ENCODE measurements at regions not wholly inside any gene's neighbourhood (a gene's known extent, or its start where the extent isn't known, plus 50 kb on each side); places are given as distances from the start of the nearest gene placed in this dataset.
A peak's percentile ranks its signal among the peaks of the same experiment; 100 is the strongest.

- no peaks in the 10 kb centered on the region for H3K36me3 Mint-ChIP-seq (ENCODE audit: low read depth)
- TF ChIP-seq CTCF (conservative IDR thresholded peaks at IDR 0.05) = no peak
- Histone ChIP-seq H3K27me3 (ENCODE audit: control insufficient read depth, insufficient read depth, low read length, poor library complexity, severe bottlenecking) (no peaks in the 10 kb centered on the region), H3K4me1 (ENCODE audit: control insufficient read depth, insufficient read depth, low read length) (peaks cover 5% of the 10 kb centered on the region), H3K9me3 (ENCODE audit: control insufficient read depth, low read length) (peaks cover 13% of the 10 kb centered on the region), H3K4me3 (ENCODE audit: low read length) (peak overlapping the region; percentile 71), H3K36me3 (ENCODE audit: control insufficient read depth, insufficient read depth, low read length) (no peaks in the 10 kb centered on the region), H3K27ac (ENCODE audit: low read depth, low read length) (no peak overlapping the region), H3K9ac (ENCODE audit: extremely low read depth, low read length, poor library complexity, severe bottlenecking) (no peak overlapping the region)
- no peak for DNase-seq
- H3K4me1 Mint-ChIP-seq = peaks cover 30% of the 10 kb centered on the region
- peak overlapping the region; percentile 30 for H3K4me3 Mint-ChIP-seq
- peak overlapping the region; percentile 15 for H3K27ac Mint-ChIP-seq
- peaks cover 2% of the 10 kb centered on the region for H3K9me3 Mint-ChIP-seq
- 67 to 85% methylated on average over 1 to 2 of the region's 2 CpGs for WGBS, 2 experiments (ENCODE audit: insufficient coverage in 1 of 2, insufficient read length in 1 of 2)
- H3K27me3 Mint-ChIP-seq (ENCODE audit: insufficient read depth) = no peaks in the 10 kb centered on the region
Observed at GRCh38 chr1:204018460-204018859, 54.5 kb upstream of the SOX13 start.
